Skeletal muscle tissue (tissue), 3 donors: ENCODE measurements at regions not wholly inside any gene's neighbourhood (a gene's known extent, or its start where the extent isn't known, plus 50 kb on each side); places are given as distances from the start of the nearest gene placed in this dataset.
"Not testable (repeated sequence)": the region's sequence is repeated elsewhere in the genome, so short reads cannot be mapped to it uniquely, and the experiment has no call there.

Experiments used
- H3K27ac ChIP-seq: one replicate; pipeline ENCODE4 v1.7.0; 2013; ENCODE audit warnings: mild to moderate bottlenecking, low read depth, low read length, inconsistent platforms
- H3K27me3 ChIP-seq, 3 donors: one replicate each; pipeline ENCODE4 v1.7.0; 2013; ENCODE audit warnings: low read length in 3 of 3; ENCODE audit not compliant: control insufficient read depth in 3 of 3, insufficient read depth in 3 of 3
- H3K36me3 ChIP-seq, 3 donors: one replicate each; pipeline ENCODE4 v1.7.0; 2013; ENCODE audit warnings: low read length in 3 of 3; ENCODE audit not compliant: control insufficient read depth in 3 of 3, insufficient read depth in 3 of 3
- H3K4me1 ChIP-seq, 3 donors: one replicate each; pipeline ENCODE4 v1.7.0; 2013; ENCODE audit warnings: low read length in 3 of 3, mild to moderate bottlenecking in 3 of 3; ENCODE audit not compliant: control insufficient read depth in 3 of 3, insufficient read depth in 3 of 3
- H3K4me3 ChIP-seq, 3 donors: one replicate each; pipeline ENCODE4 v1.7.0; 2013; ENCODE audit warnings: low read length in 3 of 3
- H3K9ac ChIP-seq, 3 donors: one replicate each; pipeline ENCODE4 v1.7.0; 2013; ENCODE audit warnings: low read length in 3 of 3, mild to moderate bottlenecking in 3 of 3, moderate library complexity in 2 of 3, low read depth in 1 of 3
- H3K9me3 ChIP-seq, 3 donors: one replicate each; pipeline ENCODE4 v1.7.0; 2013; ENCODE audit warnings: low read length in 3 of 3; ENCODE audit not compliant: control insufficient read depth in 3 of 3
- donor health status: Osteomylitis.

DNA sequence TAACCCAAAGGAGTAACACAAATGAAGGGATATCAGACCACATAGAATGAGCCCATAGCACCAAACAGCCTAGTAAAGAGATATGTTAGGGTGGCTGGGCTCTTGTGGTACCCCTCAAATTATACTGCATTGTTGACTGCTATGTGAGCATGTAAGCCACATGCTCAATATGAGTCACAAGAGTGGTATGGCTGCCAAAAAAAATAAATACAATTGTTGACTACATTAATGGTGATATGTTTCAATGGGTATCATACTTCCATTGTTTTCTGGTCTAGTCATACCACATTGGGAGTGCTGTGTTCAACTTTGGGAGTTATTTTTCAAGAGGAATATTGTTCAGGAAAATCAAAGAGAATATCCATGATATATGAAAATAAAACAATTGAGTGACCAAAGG is 162.4 kb upstream of the PIK3R1 start:
- Histone ChIP-seq H3K27ac (no peak overlapping the region), H3K27me3 (no peaks in the 10 kb centered on the region), H3K9ac (no peak overlapping the region), H3K4me3 (no peak overlapping the region), H3K36me3 (no peaks in the 10 kb centered on the region), H3K4me1 (no peaks in the 10 kb centered on the region), H3K9me3 (peaks cover 0 to 3% (median 2%) of the 10 kb centered on the region in 3 donors)

DNA sequence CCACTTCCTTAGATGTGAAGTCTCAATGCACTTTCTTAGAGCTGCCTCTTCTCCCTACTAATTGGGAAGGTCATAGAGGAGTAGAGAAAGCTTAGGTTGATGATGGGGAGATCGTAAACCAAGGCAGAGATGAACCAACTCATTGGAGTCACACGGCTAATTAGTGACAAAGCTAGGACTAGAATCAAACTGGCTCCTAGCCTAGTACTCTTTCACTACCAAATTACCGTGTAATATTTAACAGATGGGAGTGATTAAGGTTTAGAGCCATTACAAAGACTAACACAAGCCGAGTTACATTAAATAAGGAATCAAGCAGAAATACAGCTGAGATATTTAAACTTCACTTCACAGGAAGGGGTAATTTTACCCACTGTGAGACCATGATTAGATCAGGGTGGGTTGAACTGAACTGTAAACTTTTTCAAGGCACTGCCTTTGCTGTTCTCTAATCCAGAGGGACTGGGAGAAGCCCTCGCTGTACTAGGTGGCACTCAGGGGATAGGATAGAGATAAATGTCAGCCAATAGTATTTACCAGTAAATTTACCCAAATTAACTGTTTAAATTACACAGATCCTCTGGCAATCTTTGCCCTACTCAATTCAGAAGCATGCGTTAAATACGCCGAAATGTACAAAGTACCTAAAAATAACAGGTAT is 166.4 kb upstream of the PIK3R1 start:
- H3K27me3 ChIP-seq, result no peaks in the 10 kb centered on the region
- H3K27ac ChIP-seq, result no peak overlapping the region
- no peak overlapping the region for H3K4me3 ChIP-seq
- peaks cover 0 to 3% (median 2%) of the 10 kb centered on the region in 3 donors for H3K9me3 ChIP-seq
- H3K36me3 ChIP-seq, result no peaks in the 10 kb centered on the region
- peaks cover 0 to 2% (median 0%) of the 10 kb centered on the region in 3 donors for H3K4me1 ChIP-seq
- no peak overlapping the region for H3K9ac ChIP-seq

DNA sequence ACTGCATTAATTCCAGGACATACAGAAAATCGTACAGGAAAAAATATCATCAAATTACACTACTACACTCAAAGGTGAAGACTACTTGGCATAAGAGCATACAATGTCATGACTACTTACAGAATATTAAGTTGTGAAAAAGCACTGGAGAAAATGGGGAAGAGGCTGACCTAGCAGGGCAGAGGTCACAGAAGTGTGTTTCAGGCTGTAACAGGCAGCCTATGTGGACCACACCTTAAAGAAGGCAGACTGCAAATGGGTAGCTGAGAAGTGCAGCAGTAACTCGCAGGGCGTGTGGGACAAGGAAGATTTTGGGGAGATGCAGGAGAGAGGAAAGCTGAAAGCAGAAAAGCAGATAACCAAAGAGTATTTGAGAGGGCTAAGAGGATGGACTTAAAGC is 167.0 kb upstream of the PIK3R1 start:
- no peaks in the 10 kb centered on the region for H3K36me3 ChIP-seq
- no peaks in the 10 kb centered on the region for H3K27me3 ChIP-seq
- H3K27ac ChIP-seq, result no peak overlapping the region
- no peak overlapping the region for H3K9ac ChIP-seq
- H3K4me1 ChIP-seq, result peaks cover 0 to 2% (median 0%) of the 10 kb centered on the region in 3 donors
- no peak overlapping the region for H3K4me3 ChIP-seq
- H3K9me3 ChIP-seq, result peaks cover 0 to 3% (median 2%) of the 10 kb centered on the region in 3 donors

DNA sequence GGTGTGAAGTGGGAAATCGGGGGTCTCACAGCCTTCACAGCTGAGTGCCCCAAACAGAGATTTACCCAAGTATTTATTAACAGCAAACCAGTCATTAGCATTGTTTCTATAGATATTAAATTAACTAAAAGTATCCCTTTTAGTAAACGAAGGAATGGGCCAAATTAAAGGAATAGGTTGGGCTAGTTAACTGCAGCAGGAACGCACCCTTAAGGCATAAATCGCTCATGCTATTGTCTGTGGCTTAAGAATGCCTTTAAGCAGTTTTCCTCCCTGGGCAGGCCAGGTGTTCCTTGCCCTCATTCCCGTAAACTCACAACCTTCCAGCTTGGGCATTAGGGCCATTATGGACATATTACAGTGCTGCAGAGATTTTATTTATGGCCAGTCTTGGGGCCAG is 167.5 kb upstream of the PIK3R1 start:
- not testable (repeated sequence) for H3K36me3 ChIP-seq, H3K9me3 ChIP-seq, H3K9ac ChIP-seq, H3K4me3 ChIP-seq, H3K4me1 ChIP-seq, H3K27me3 ChIP-seq, H3K27ac ChIP-seq

DNA sequence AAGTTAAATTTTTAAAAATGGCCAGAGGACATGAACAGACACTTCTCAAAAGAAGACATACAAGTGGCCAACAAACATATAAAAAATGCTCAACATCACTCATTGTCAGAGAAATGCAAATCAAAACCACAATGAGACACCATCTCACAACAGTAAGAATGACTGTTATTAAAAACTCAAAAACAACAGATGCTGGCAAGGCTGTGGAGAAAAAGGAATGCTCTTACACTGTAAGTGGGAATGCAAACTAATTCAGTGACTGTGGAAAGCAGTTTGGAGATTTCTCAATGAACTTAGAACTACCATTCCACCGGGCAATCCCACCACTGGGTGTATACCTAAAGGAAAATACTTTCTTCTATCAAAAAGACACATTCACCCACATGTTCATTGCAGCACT is 168.5 kb upstream of the PIK3R1 start:
- H3K27me3 ChIP-seq, result no peaks in the 10 kb centered on the region
- no peak overlapping the region for H3K9ac ChIP-seq
- no peak overlapping the region for H3K27ac ChIP-seq
- H3K36me3 ChIP-seq, result no peaks in the 10 kb centered on the region
- H3K9me3 ChIP-seq, result peaks cover 0 to 3% (median 0%) of the 10 kb centered on the region in 3 donors
- peaks cover 0 to 2% (median 0%) of the 10 kb centered on the region in 3 donors for H3K4me1 ChIP-seq
- H3K4me3 ChIP-seq, result no peak overlapping the region

DNA sequence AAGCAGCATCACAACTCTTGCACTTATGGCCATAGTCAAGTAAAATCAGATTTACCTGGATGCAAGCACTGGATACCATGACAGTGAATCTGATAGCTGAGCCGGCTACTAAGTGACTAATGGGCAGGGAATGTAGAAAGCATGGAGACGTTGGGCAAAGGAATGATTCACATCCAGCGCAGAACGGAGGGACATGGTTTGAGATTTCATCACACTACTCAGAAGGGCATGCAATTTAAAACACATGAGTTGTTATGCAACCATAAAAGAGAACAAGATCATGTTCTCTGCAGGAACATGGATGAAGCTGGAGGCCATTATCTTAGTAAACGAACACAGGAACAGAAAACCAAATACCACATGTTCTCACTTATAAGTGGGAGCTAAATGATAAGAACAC is 169.1 kb upstream of the PIK3R1 start:
- Histone ChIP-seq H3K4me3 (no peak overlapping the region), H3K27me3 (no peaks in the 10 kb centered on the region), H3K9me3 (peaks cover 0 to 3% (median 0%) of the 10 kb centered on the region in 3 donors), H3K36me3 (no peaks in the 10 kb centered on the region), H3K27ac (no peak overlapping the region), H3K4me1 (peaks cover 0 to 2% (median 0%) of the 10 kb centered on the region in 3 donors), H3K9ac (no peak overlapping the region)

DNA sequence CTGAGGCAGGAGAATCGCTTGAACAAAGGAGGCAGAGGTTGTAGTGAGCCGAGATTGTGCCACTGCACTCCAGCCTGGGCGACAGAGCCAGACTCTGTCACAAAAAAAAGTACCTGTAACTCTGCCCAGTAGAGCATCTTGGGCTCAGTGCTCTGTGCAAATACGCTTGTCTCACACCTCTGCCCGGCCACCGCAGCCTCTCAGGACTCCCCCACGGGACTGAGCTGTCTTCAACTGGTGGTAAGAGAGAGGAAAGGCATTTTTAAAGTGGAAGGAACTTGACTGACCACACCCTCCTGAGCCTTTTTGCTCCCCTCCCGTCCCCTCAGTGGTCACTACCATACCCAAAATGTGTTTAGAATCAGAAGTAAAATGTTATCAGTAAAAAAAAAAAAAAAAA is 174.3 kb upstream of the PIK3R1 start:
- Histone ChIP-seq H3K27ac (no peak overlapping the region), H3K36me3 (no peaks in the 10 kb centered on the region), H3K4me3 (no peak overlapping the region), H3K4me1 (peaks cover 0 to 3% (median 3%) of the 10 kb centered on the region in 3 donors), H3K9me3 (no peaks in the 10 kb centered on the region), H3K9ac (no peak overlapping the region), H3K27me3 (no peaks in the 10 kb centered on the region)

DNA sequence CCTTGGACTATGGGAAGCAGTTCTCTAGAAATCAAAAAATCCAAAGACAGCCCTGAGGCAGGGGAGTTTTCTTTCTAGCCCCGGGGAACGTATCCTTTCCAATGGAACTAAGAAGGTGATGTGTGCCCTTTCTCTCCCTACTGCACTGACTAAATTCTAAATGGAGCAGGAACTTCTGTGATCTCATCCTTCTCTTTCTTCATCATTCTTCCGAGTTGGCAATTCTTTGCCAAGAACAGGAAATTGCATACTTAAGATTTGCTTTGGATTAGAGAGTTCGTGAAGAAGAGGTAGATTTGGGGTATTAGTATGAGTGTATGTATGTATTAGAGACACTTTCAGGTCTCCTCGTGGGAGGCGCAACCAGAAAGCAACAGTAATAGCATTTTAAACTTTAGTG is 178.0 kb upstream of the PIK3R1 start:
- H3K9ac ChIP-seq, result no peak overlapping the region
- H3K36me3 ChIP-seq, result no peaks in the 10 kb centered on the region
- peaks cover 0 to 7% (median 2%) of the 10 kb centered on the region in 3 donors for H3K4me1 ChIP-seq
- H3K9me3 ChIP-seq, result no peaks in the 10 kb centered on the region
- no peaks in the 10 kb centered on the region for H3K27me3 ChIP-seq
- H3K27ac ChIP-seq, result no peak overlapping the region
- no peak overlapping the region for H3K4me3 ChIP-seq

DNA sequence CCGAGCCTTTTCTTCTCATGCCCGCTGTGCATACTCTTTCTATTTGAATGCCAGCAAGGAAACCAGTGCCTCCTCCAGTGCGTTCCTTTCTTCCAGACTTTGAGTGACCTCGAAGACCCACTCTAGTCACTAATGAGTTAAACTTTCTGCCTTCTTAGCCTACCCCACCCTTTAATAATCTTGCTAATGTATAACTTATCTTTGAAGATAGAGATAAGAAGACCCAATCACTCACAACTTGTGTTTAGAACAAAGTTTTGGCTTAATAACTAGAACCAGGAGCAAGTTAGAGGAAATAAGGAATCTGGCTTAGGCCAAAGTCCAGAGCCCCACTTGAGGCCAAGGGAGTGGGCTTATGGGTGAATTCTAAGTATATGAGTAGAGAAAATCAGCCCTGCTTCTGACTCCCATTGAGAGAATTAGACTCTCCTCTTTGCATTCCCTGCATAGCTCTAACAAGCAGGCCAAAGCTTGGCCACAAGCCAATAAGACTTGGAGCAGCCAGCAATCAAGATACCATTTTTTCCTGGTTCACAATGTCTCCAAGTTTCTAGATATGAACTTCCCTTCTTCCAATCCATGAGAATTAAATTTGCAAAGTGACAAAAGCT is 181.5 kb upstream of the PIK3R1 start:
- Histone ChIP-seq H3K4me1 (peaks cover 0 to 4% (median 2%) of the 10 kb centered on the region in 3 donors), H3K27ac (no peak overlapping the region), H3K4me3 (no peak overlapping the region), H3K36me3 (no peaks in the 10 kb centered on the region), H3K9ac (no peak overlapping the region), H3K27me3 (no peaks in the 10 kb centered on the region), H3K9me3 (no peaks in the 10 kb centered on the region)

DNA sequence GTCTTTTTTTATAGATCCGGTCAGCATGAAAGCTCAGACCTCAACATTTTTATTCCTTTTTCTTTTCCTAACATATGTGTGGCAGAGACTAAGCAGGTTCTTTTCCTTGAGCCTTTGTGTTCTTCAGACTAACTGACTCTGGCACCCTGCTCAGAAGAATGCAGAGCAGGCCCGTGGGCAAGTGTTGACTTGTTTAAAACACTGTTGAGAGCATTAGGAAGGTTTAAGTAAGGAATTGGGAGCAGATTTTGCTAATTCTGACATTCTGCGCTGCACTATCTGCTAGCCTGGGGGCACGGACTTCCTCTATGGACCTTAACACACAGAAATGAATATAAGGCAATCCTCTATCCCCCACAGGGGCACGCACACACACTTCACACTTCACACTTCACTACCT is 182.5 kb upstream of the PIK3R1 start:
- H3K4me1 ChIP-seq, result peaks cover 0 to 5% (median 2%) of the 10 kb centered on the region in 3 donors
- no peak overlapping the region for H3K9ac ChIP-seq
- H3K9me3 ChIP-seq, result no peaks in the 10 kb centered on the region
- no peaks in the 10 kb centered on the region for H3K27me3 ChIP-seq
- no peak overlapping the region for H3K4me3 ChIP-seq
- H3K36me3 ChIP-seq, result no peaks in the 10 kb centered on the region
- no peak overlapping the region for H3K27ac ChIP-seq
